ENCODE measurements at regions not wholly inside any gene's neighbourhood (a gene's known extent, or its start where the extent isn't known, plus 50 kb on each side); places are given as distances from the start of the nearest gene placed in this dataset.

DNA sequence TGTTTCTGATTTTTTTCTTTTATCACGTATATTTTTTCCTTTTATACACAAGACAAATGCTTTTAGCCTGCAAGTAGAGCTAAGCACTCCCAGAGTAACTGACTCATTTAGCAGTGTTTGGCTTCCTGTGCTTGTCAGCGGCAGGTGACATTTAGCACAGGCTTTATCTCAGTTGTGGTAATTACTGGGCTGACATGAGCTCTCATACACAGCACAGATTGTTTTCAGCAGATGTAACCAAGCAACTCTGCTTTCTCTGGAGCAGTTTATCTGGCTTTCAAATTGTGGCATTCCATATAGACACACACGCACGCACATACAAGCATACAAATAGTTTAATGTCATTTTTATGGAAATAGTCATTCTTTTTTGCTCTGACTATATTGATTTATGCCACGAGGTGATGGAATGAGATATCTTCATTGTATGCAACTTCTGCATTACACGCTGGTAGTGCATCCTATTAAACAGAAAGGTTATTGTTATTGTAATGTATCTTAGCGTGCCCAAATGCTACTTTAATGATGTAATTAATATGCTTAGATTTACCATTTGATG lies 379.0 kb upstream of the GRAMD2B start:
- no peak for DNase-seq (ENCODE audit: extremely low read depth, low read depth)
- TF ChIP-seq CTCF (IDR thresholded peaks at IDR 0.05; ENCODE audit: low read depth, low read length), result no peak

DNA sequence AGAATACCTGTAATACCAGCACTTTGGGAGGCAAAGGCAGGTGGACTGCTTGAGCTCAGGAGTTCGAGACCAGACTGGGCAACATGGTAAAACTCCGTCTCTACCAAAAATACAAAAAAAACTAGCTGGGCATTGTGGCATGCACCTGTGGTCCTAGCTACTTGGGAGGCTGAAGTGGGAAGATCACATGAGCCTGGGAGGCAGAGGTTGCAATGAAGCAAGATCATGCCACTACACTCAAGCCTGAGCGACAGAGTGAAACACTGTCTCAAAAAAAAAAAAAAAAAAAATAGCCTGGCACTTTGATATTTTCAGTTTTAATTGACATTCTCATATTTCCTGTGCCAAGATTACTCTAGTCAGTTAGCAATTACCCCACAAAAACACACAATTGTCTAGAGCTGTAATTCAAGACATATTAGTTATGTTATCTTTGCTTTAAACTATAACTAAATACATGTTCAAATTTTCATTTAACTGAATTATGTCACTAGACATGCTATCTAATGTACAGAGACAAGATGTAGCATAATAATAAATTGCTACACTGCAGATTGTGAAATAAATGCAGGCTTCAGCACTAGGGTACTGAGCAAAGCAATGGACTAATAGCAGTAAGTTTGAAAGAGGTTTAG lies 378.2 kb upstream of the GRAMD2B start:
- DNase-seq (ENCODE audit: extremely low read depth, low read depth), result no peak
- no peak for TF ChIP-seq CTCF (IDR thresholded peaks at IDR 0.05; ENCODE audit: low read depth, low read length)

DNA sequence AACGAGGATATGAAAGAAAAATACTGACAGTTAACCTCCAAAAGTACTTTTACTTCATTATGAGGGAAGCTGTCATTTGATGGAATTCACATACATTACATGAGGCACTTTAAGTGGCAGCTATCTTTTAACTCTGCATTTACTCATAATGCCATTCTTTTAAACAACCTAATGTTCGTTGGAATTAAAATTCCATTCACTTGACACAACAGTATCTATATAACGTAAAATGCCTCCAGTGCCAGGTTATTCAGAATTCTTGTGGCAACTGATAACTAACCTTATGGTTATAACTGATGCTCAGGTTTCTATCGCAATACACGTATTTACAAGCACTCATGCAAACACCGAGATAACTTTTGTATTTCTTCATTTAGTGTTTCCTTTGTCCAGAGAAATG lies 376.9 kb upstream of the GRAMD2B start:
- no peak for DNase-seq (ENCODE audit: extremely low read depth, low read depth)
- no peak for TF ChIP-seq CTCF (IDR thresholded peaks at IDR 0.05; ENCODE audit: low read depth, low read length)

DNA sequence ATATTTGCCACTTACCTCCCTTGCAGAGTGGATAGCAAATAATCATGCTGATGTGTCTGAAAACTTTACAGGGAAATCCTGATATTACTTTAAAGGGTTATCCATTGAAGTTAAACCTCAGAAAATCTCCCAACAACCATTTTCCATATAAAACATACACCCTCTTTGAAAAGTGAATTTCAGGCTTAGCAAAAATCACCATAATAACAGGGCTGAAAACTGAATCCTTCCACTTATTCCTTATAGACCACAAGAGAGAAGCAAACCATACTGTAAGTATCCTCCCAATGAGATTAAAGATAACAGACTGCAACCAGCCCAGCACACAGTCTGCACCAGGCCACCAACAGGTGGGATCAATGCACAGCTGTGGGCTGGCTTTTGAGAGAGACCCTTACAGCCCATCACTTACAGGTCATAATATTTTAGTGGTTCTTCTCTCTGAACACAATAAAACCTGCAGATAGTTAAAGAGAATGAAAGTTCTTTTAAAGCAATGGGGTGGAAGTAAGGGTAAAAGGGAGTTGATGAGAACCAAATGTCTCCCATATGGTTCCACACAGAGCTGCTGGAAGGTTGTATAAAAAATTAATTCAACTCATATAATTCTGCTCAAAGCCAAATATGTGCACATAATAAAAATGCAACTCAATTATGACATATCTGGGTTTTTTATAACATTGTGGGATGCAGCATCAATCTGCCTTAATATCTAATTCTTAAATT lies 376.2 kb upstream of the GRAMD2B start:
- DNase-seq (ENCODE audit: extremely low read depth, low read depth), result no peak
- TF ChIP-seq CTCF (IDR thresholded peaks at IDR 0.05; ENCODE audit: low read depth, low read length), result no peak

DNA sequence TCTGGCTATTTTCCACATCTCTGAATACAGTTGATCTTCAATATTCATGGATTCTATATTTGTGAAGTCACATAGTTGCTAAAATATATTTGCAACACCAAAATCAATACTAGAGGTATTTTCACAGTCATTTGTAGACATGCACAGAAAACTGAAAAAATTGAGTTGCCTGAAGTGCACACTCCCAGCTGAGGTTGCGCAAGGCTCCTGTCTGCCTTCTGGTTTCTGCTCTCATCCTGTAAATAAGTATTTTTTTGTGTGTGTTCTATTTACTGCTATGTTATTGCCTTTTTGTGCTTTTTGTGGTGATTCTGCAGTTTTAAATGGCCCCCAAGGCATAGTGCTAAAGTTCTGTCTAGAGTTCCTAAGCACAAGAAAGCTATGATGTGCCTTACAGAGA lies 371.1 kb upstream of the GRAMD2B start:
- no peak for DNase-seq (ENCODE audit: extremely low read depth, low read depth)
- no peak for TF ChIP-seq CTCF (IDR thresholded peaks at IDR 0.05; ENCODE audit: low read depth, low read length)

- DNase-seq (ENCODE audit: extremely low read depth, low read depth), result no peak
- TF ChIP-seq CTCF (IDR thresholded peaks at IDR 0.05; ENCODE audit: low read depth, low read length), result no peak
Observed at GRCh38 chr5:126052791-126053190, 370.4 kb upstream of the GRAMD2B start.

- DNase-seq (ENCODE audit: extremely low read depth, low read depth), result no peak
- TF ChIP-seq CTCF (IDR thresholded peaks at IDR 0.05; ENCODE audit: low read depth, low read length), result no peak
Observed at GRCh38 chr5:126053630-126054029, 369.6 kb upstream of the GRAMD2B start.

All from AG09319 (cell line).